H9 (cell line): ENCODE measurements at regions not wholly inside any gene's neighbourhood (a gene's known extent, or its start where the extent isn't known, plus 50 kb on each side); places are given as distances from the start of the nearest gene placed in this dataset.

ENCODE experiments used
- DNase-seq: peaks from one replicate; pipeline ENCODE4 v3.0.0-alpha.2; 2017
- H2AFZ ChIP-seq: one replicate; pipeline ENCODE4 v1.6.1; 2013; ENCODE audit warnings: mild to moderate bottlenecking, low read length, control low read depth, moderate library complexity
- H2AK5ac ChIP-seq: 2 replicates; pipeline ENCODE4 v1.6.1; 2013; ENCODE audit warnings: low read length, control low read depth, mixed read lengths; ENCODE audit not compliant: insufficient read length
- H2BK120ac ChIP-seq: one replicate; pipeline ENCODE4 v1.6.1; 2013; ENCODE audit warnings: low read depth, mild to moderate bottlenecking, low read length, control low read depth, inconsistent platforms; ENCODE audit not compliant: poor library complexity, severe bottlenecking
- H2BK12ac ChIP-seq: 2 replicates; pipeline ENCODE4 v1.6.1; 2013; ENCODE audit warnings: low read length, control low read depth, mixed read lengths, low read depth; ENCODE audit not compliant: insufficient read length
- H2BK15ac ChIP-seq: 2 replicates; pipeline ENCODE4 v1.6.1; 2013; ENCODE audit warnings: low read depth, low read length, control low read depth
- H2BK20ac ChIP-seq: one replicate; pipeline ENCODE4 v1.6.1; 2013; ENCODE audit warnings: low read depth, mild to moderate bottlenecking, low read length, control low read depth, inconsistent platforms; ENCODE audit not compliant: poor library complexity, severe bottlenecking
- H2BK5ac ChIP-seq: 2 replicates; pipeline ENCODE4 v1.6.1; 2013; ENCODE audit warnings: low read length, control low read depth, mixed read lengths; ENCODE audit not compliant: insufficient read length
- H3K14ac ChIP-seq: 2 replicates; pipeline ENCODE4 v1.6.1; 2013; ENCODE audit warnings: low read length, control low read depth; ENCODE audit not compliant: insufficient read depth
- H3K18ac ChIP-seq: 2 replicates; pipeline ENCODE4 v1.6.1; 2013; ENCODE audit warnings: low read depth, mild to moderate bottlenecking, mixed read lengths, low read length, control low read depth; ENCODE audit not compliant: insufficient read length
- H3K23ac ChIP-seq: 2 replicates; pipeline ENCODE4 v1.6.1; 2013; ENCODE audit warnings: low read length, control low read depth, mixed read lengths, low read depth; ENCODE audit not compliant: insufficient read length
- H3K23me2 ChIP-seq: 2 replicates; pipeline ENCODE4 v1.6.1; 2013; ENCODE audit warnings: low read depth, mild to moderate bottlenecking, mixed read lengths, low read length, control low read depth; ENCODE audit not compliant: insufficient read length, poor library complexity, severe bottlenecking
- H3K27ac ChIP-seq: 2 replicates; pipeline ENCODE4 v1.5.1; 2013; ENCODE audit warnings: low read length, control low read depth, mixed read lengths, low read depth; ENCODE audit not compliant: insufficient read length
- H3K27me3 ChIP-seq: 2 replicates; pipeline ENCODE4 v1.6.1; 2013; ENCODE audit warnings: low read length, control low read depth, inconsistent platforms; ENCODE audit not compliant: insufficient read depth
- H3K4ac ChIP-seq: 2 replicates; pipeline ENCODE4 v1.6.1; 2013; ENCODE audit warnings: low read depth, mild to moderate bottlenecking, control low read depth, inconsistent platforms, low read length, moderate library complexity
- H3K4me1 ChIP-seq: 2 replicates; pipeline ENCODE4 v1.6.1; 2013; ENCODE audit warnings: low read length, control low read depth, inconsistent platforms; ENCODE audit not compliant: insufficient read depth
- H3K4me2 ChIP-seq: 2 replicates; pipeline ENCODE4 v1.6.1; 2013; ENCODE audit warnings: low read length, control low read depth, mixed read lengths; ENCODE audit not compliant: insufficient read length, insufficient read depth
- H3K56ac ChIP-seq: 2 replicates; pipeline ENCODE4 v1.6.1; 2013; ENCODE audit warnings: low read depth, mild to moderate bottlenecking, mixed read lengths, low read length, control low read depth; ENCODE audit not compliant: insufficient read length
- H3K79me1 ChIP-seq: 2 replicates; pipeline ENCODE4 v1.6.1; 2013; ENCODE audit warnings: low read depth, mild to moderate bottlenecking, moderate library complexity, low read length, control low read depth, inconsistent platforms; ENCODE audit not compliant: insufficient read depth, poor library complexity, severe bottlenecking
- H3K79me2 ChIP-seq: 2 replicates; pipeline ENCODE4 v1.6.1; 2013; ENCODE audit warnings: low read length, control low read depth, inconsistent platforms; ENCODE audit not compliant: insufficient read depth
- H3K9ac ChIP-seq: 2 replicates; pipeline ENCODE4 v1.6.1; 2013; ENCODE audit warnings: low read length, control low read depth, mixed read lengths; ENCODE audit not compliant: insufficient read length; ENCODE audit errors: extremely low read depth
- H3K9me3 ChIP-seq: one replicate; pipeline ENCODE4 v1.6.1; 2013; ENCODE audit warnings: low read depth, low read length, inconsistent platforms; ENCODE audit not compliant: control insufficient read depth
- H3T11ph ChIP-seq: one replicate; pipeline ENCODE4 v1.6.1; 2013; ENCODE audit warnings: mild to moderate bottlenecking, low read length, control low read depth, inconsistent platforms
- H4K20me1 ChIP-seq: one replicate; pipeline ENCODE4 v1.6.1; 2013; ENCODE audit not compliant: control insufficient read depth, insufficient read length, insufficient read depth
- H4K5ac ChIP-seq: 2 replicates; pipeline ENCODE4 v1.6.1; 2013; ENCODE audit warnings: low read depth, mild to moderate bottlenecking, mixed read lengths, low read length, control low read depth; ENCODE audit not compliant: insufficient read length
- H4K8ac ChIP-seq: replicated peaks from 2 replicates; pipeline ENCODE4 v1.6.1; 2013; ENCODE audit warnings: low read length, control low read depth, mixed read lengths, low read depth; ENCODE audit not compliant: insufficient read length
- H4K91ac ChIP-seq: 2 replicates; pipeline ENCODE4 v1.6.1; 2013; ENCODE audit warnings: low read depth, mild to moderate bottlenecking, moderate library complexity, mixed read lengths, low read length, control low read depth; ENCODE audit not compliant: insufficient read length
- H3K27ac Mint-ChIP-seq, 3 experiments: 2 replicates in 2 of 3; 3 replicates in 1 of 3; pipeline ENCODE4 v1.8.0; 2020 to 2021; ENCODE audit warnings: mixed read lengths in 3 of 3, mild to moderate bottlenecking in 1 of 3, moderate library complexity in 1 of 3
- H3K27me3 Mint-ChIP-seq: 2 replicates; pipeline ENCODE4 v1.8.0; 2021; ENCODE audit warnings: low read depth, mild to moderate bottlenecking, moderate library complexity, mixed read lengths
- H3K36me3 Mint-ChIP-seq, 3 experiments: 2 replicates in 2 of 3; 3 replicates in 1 of 3; pipeline ENCODE4 v1.8.0; 2020 to 2021; ENCODE audit warnings: low read depth in 3 of 3, mixed read lengths in 3 of 3; ENCODE audit not compliant: insufficient read depth in 1 of 3
- H3K4me1 Mint-ChIP-seq, 2 experiments: 2 replicates each; pipeline ENCODE4 v1.8.0; 2020; ENCODE audit warnings: mixed read lengths in 2 of 2
- H3K4me3 Mint-ChIP-seq, 2 experiments: 2 replicates in 1 of 2; 3 replicates in 1 of 2; pipeline ENCODE4 v1.8.0; 2020 to 2021; ENCODE audit warnings: mild to moderate bottlenecking in 2 of 2, mixed read lengths in 2 of 2, moderate library complexity in 1 of 2
- H3K9me3 Mint-ChIP-seq, 2 experiments: 2 replicates in 1 of 2; 3 replicates in 1 of 2; pipeline ENCODE4 v1.8.0; 2020; ENCODE audit warnings: mild to moderate bottlenecking in 2 of 2, mixed read lengths in 2 of 2, moderate library complexity in 1 of 2
- CTCF ChIP-seq: fragments of 200-600 bp; sonication (generic); conservative IDR thresholded peaks from 3 replicates; pipeline ENCODE4 v1.8.0; 2021; ENCODE audit warnings: antibody characterized with exemption, mild to moderate bottlenecking
- WGBS: extraction: QIAGEN DNeasy Blood & Tissue Kit; methylation state at CpG from one replicate; pipeline ENCODE4 v1.1.7; 2013; ENCODE audit warnings: missing lambda C conversion rate, low lambda C conversion rate, mixed read lengths; ENCODE audit not compliant: insufficient read length; ENCODE audit errors: extremely low coverage; 5-methylcytosine and 5-hydroxymethylcytosine counted together

GRCh38 chr12:84436134-84436533 is 476.5 kb downstream of the SLC6A15 start:
- Histone ChIP-seq H3K4me1 (no peaks in the 10 kb centered on the region), H3K18ac (no peak overlapping the region), H3T11ph (no peak overlapping the region), H3K14ac (no peak overlapping the region), H2BK120ac (no peak overlapping the region), H3K23me2 (no peaks in the 10 kb centered on the region), H3K79me2 (no peaks in the 10 kb centered on the region), H3K9me3 (no peaks in the 10 kb centered on the region), H2BK20ac (no peak overlapping the region), H2AFZ (no peak overlapping the region), H4K20me1 (no peaks in the 10 kb centered on the region), H3K23ac (no peak overlapping the region), H3K4ac (no peak overlapping the region), H4K8ac (no peak overlapping the region), H3K9ac (no peak overlapping the region), H3K27ac (no peak overlapping the region), H2BK5ac (no peak overlapping the region), H2BK15ac (no peak overlapping the region), H3K27me3 (no peaks in the 10 kb centered on the region), H4K91ac (no peak overlapping the region), H3K79me1 (no peaks in the 10 kb centered on the region), H4K5ac (no peak overlapping the region), H3K56ac (no peak overlapping the region), H3K4me2 (no peak overlapping the region), H2AK5ac (no peak overlapping the region), H2BK12ac (no peak overlapping the region)
- no CpG with 5 or more reads among the region's 1 CpG for WGBS
- no peak for DNase-seq
- Mint-ChIP-seq H3K4me3 (no peak overlapping the region), H3K27ac (no peak overlapping the region), H3K27me3 (no peaks in the 10 kb centered on the region), H3K36me3 (no peaks in the 10 kb centered on the region), H3K9me3 (no peaks in the 10 kb centered on the region), H3K4me1 (peaks cover 9% of the 10 kb centered on the region in 2 experiments)
- no peak for TF ChIP-seq CTCF
